ENCODE measurements at regions not wholly inside any gene's neighbourhood (a gene's known extent, or its start where the extent isn't known, plus 50 kb on each side); places are given as distances from the start of the nearest gene placed in this dataset.

DNA sequence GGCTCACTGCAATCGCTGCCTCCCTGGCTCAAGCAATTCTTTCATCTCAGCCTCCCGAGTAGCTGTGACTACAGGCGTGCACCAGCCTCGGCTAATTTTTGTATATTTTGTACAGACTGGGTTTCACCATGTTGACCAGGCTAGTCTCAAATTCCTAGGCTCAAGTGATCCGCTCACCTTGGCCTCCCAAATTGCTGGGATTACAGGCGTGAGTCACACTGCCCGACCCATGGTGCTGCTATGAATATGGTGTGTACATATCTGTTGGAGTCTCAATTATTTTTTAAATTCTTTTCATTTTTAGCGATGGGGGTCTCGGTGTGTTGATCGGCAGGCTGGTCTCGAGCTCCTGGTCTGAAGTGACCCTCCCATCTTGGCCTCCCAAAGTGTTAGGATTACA, 78.0 kb upstream of the PRKX start:
- Histone ChIP-seq H3K4me3 (ENCODE audit: low read depth in 1 of 3, low read length in 3 of 3) (no peak overlapping the region), H3K9me3 (ENCODE audit: control insufficient read depth in 4 of 4, low read length in 3 of 4) (peaks cover 0 to 2% (median 0%) of the 10 kb centered on the region in 4 donors), H3K4me1 (ENCODE audit: control insufficient read depth in 4 of 4, insufficient read depth in 4 of 4, low read length in 3 of 4) (no peaks in the 10 kb centered on the region), H3K9ac (ENCODE audit: low read depth in 1 of 2, low read length in 2 of 2) (no peak overlapping the region), H3K36me3 (ENCODE audit: control insufficient read depth in 4 of 4, insufficient read depth in 3 of 4, low read depth in 1 of 4, low read length in 3 of 4) (no peaks in the 10 kb centered on the region), H3K27ac (ENCODE audit: low read depth in 1 of 2, low read length in 2 of 2) (no peak overlapping the region), H3K27me3 (ENCODE audit: control insufficient read depth in 4 of 4, insufficient read depth in 4 of 4, low read length in 3 of 4) (no peaks in the 10 kb centered on the region)
- TF ChIP-seq TAF1 (conservative IDR thresholded peaks at IDR 0.05): no peak
- TF ChIP-seq CTCF (IDR thresholded peaks at IDR 0.05; ENCODE audit: low read depth, low read length, missing input control): no peak
- TF ChIP-seq ZBTB33 (IDR thresholded peaks at IDR 0.05): no peak
- TF ChIP-seq FOXA1 (IDR thresholded peaks at IDR 0.05): no peak
- TF ChIP-seq ATF3 (IDR thresholded peaks at IDR 0.05): no peak
- TF ChIP-seq REST (IDR thresholded peaks at IDR 0.05): no peak
- no peak for TF ChIP-seq RXRA (IDR thresholded peaks at IDR 0.05)
- TF ChIP-seq HNF4A (conservative IDR thresholded peaks at IDR 0.05): no peak
- DNase-seq (ENCODE audit: low spot score): no peak
- WGBS: 88% methylated on average over 11 of the region's 11 CpGs

- H3K9me3 ChIP-seq (ENCODE audit: control insufficient read depth in 4 of 4, low read length in 3 of 4): peaks cover 0 to 2% (median 0%) of the 10 kb centered on the region in 4 donors
- no peak for DNase-seq (ENCODE audit: low spot score)
- no peaks in the 10 kb centered on the region for H3K36me3 ChIP-seq (ENCODE audit: control insufficient read depth in 4 of 4, insufficient read depth in 3 of 4, low read depth in 1 of 4, low read length in 3 of 4)
- H3K27me3 ChIP-seq (ENCODE audit: control insufficient read depth in 4 of 4, insufficient read depth in 4 of 4, low read length in 3 of 4): no peaks in the 10 kb centered on the region
- no peaks in the 10 kb centered on the region for H3K4me1 ChIP-seq (ENCODE audit: control insufficient read depth in 4 of 4, insufficient read depth in 4 of 4, low read length in 3 of 4)
- H3K4me3 ChIP-seq (ENCODE audit: low read depth in 1 of 3, low read length in 3 of 3): no peak overlapping the region
- no peak overlapping the region for H3K27ac ChIP-seq (ENCODE audit: low read depth in 1 of 2, low read length in 2 of 2)
- TF ChIP-seq RXRA (IDR thresholded peaks at IDR 0.05) (no peak), FOXA2 (IDR thresholded peaks at IDR 0.05) (no peak), TAF1 (conservative IDR thresholded peaks at IDR 0.05) (no peak)
- 18% methylated on average over 10 of the region's 10 CpGs for WGBS
- no peak overlapping the region for H3K9ac ChIP-seq (ENCODE audit: low read depth in 1 of 2, low read length in 2 of 2)
Observed at GRCh38 chrX:3788494-3789233, 75.2 kb upstream of the PRKX start.

All from liver (tissue), 8 donors.